SK-N-SH treated with all-trans-retinoic acid at 6 μM for 48 hours (cell line): ENCODE measurements at regions not wholly inside any gene's neighbourhood (a gene's known extent, or its start where the extent isn't known, plus 50 kb on each side); places are given as distances from the start of the nearest gene placed in this dataset.

Source experiments
- ATAC-seq: fragments of 200-7000 bp; cut with Tn5 transposase; 3 replicates; pipeline ENCODE4 v1.9.1; 2020; ENCODE audit warnings: mild to moderate bottlenecking, moderate library complexity
- ARNTL ChIP-seq: fragments of 450-650 bp; formaldehyde crosslinking; IDR thresholded peaks from 2 replicates; pipeline ENCODE4 v1.5.0; 2020; ENCODE audit warnings: low read depth, mild to moderate bottlenecking, moderate library complexity, borderline replicate concordance
- BACH2 ChIP-seq: fragments of 250-450 bp; sonication (Bioruptor Pico); IDR thresholded peaks from 2 replicates; pipeline ENCODE4 v1.9.0; 2021; ENCODE audit warnings: mild to moderate bottlenecking, borderline replicate concordance
- CSDC2 ChIP-seq: fragments of 250-450 bp; sonication (Bioruptor Pico); IDR thresholded peaks from 2 replicates; pipeline ENCODE4 v1.5.0; 2020; ENCODE audit warnings: mild to moderate bottlenecking, moderate library complexity
- ESRRG ChIP-seq: fragments of 250-450 bp; sonication (Bioruptor Pico); IDR thresholded peaks from 2 replicates; pipeline ENCODE4 v1.6.1; 2021; ENCODE audit warnings: mild to moderate bottlenecking
- ISL1 ChIP-seq: fragments of 250-450 bp; sonication (Bioruptor Pico); IDR thresholded peaks from 2 replicates; pipeline ENCODE4 v2.1.2; 2022; ENCODE audit warnings: mild to moderate bottlenecking, moderate library complexity
- OSR1 ChIP-seq: fragments of 250-450 bp; sonication (Bioruptor Pico); IDR thresholded peaks from 2 replicates; pipeline ENCODE4 v1.8.0; 2022; ENCODE audit warnings: moderate library complexity, mild to moderate bottlenecking, inconsistent platforms
- PPARA ChIP-seq: fragments of 250-450 bp; sonication (Bioruptor Pico); IDR thresholded peaks from 2 replicates; pipeline ENCODE4 v1.5.0; 2020; ENCODE audit warnings: mild to moderate bottlenecking, borderline replicate concordance
- RARB ChIP-seq: fragments of 250-450 bp; sonication (Bioruptor Pico); IDR thresholded peaks from 2 replicates; pipeline ENCODE4 v1.8.0; 2021; ENCODE audit warnings: mild to moderate bottlenecking, moderate library complexity
- SNAI2 ChIP-seq: fragments of 250-450 bp; sonication (Bioruptor Pico); IDR thresholded peaks from 2 replicates; pipeline ENCODE4 v1.5.0; 2020; ENCODE audit warnings: mild to moderate bottlenecking, moderate library complexity
- TCF4 ChIP-seq: fragments of 250-450 bp; sonication (Bioruptor Pico); IDR thresholded peaks from 2 replicates; pipeline ENCODE4 v1.8.0; 2021; ENCODE audit warnings: mild to moderate bottlenecking, moderate library complexity, borderline replicate concordance
- TOX ChIP-seq: fragments of 250-450 bp; sonication (Bioruptor Pico); IDR thresholded peaks from 2 replicates; pipeline ENCODE4 v1.8.0; 2021; ENCODE audit warnings: mild to moderate bottlenecking, moderate library complexity, borderline replicate concordance
- ZC3H10 ChIP-seq: fragments of 250-450 bp; sonication (Bioruptor Pico); IDR thresholded peaks from 2 replicates; pipeline ENCODE4 v1.5.1; 2021; ENCODE audit warnings: mild to moderate bottlenecking, moderate library complexity
- ZFP3 ChIP-seq: fragments of 250-450 bp; sonication (Bioruptor Pico); IDR thresholded peaks from 2 replicates; pipeline ENCODE4 v1.5.0; 2020; ENCODE audit warnings: mild to moderate bottlenecking, moderate library complexity
- ZFP30 ChIP-seq: fragments of 450-650 bp; formaldehyde crosslinking; IDR thresholded peaks from 2 replicates; pipeline ENCODE4 v1.5.0; 2022; ENCODE audit warnings: mild to moderate bottlenecking, moderate library complexity
- ZNF565 ChIP-seq: fragments of 450-650 bp; formaldehyde crosslinking; conservative IDR thresholded peaks from 2 replicates; pipeline ENCODE4 v1.5.0; 2020; ENCODE audit warnings: low read depth, mild to moderate bottlenecking, moderate library complexity
- ZNF70 ChIP-seq: fragments of 450-650 bp; formaldehyde crosslinking; IDR thresholded peaks from 2 replicates; pipeline ENCODE4 v1.5.0; 2020; ENCODE audit warnings: mild to moderate bottlenecking, moderate library complexity
- ZNF8 ChIP-seq: fragments of 450-650 bp; formaldehyde crosslinking; IDR thresholded peaks from 2 replicates; pipeline ENCODE4 v1.5.0; 2020; ENCODE audit warnings: mild to moderate bottlenecking, moderate library complexity
- TF ChIP-seq, protein P1 (sequence below): fragments of 250-450 bp; sonication (Bioruptor Pico); IDR thresholded peaks from 2 replicates; pipeline ENCODE4 v1.8.0; 2021; ENCODE audit warnings: low read depth, mild to moderate bottlenecking, moderate library complexity, borderline replicate concordance
- TF ChIP-seq, protein P2 (sequence below): fragments of 250-450 bp; sonication (Bioruptor Pico); IDR thresholded peaks from 2 replicates; pipeline ENCODE4 v1.5.0; 2020; ENCODE audit warnings: mild to moderate bottlenecking, moderate library complexity
- TF ChIP-seq, protein P3 (sequence below): fragments of 250-450 bp; sonication (Bioruptor Pico); IDR thresholded peaks from 2 replicates; pipeline ENCODE4 v1.5.1; 2020; ENCODE audit warnings: low read depth, mild to moderate bottlenecking, moderate library complexity
- TF ChIP-seq, protein P4 (sequence below): fragments of 250-450 bp; sonication (Bioruptor Pico); IDR thresholded peaks from 2 replicates; pipeline ENCODE4 v1.8.0; 2020; ENCODE audit warnings: mild to moderate bottlenecking, moderate library complexity, borderline replicate concordance
- TF ChIP-seq, protein P5 (sequence below): fragments of 250-450 bp; sonication (Bioruptor Pico); IDR thresholded peaks from 2 replicates; pipeline ENCODE4 v1.5.1; 2021; ENCODE audit warnings: mild to moderate bottlenecking, moderate library complexity

DNA sequence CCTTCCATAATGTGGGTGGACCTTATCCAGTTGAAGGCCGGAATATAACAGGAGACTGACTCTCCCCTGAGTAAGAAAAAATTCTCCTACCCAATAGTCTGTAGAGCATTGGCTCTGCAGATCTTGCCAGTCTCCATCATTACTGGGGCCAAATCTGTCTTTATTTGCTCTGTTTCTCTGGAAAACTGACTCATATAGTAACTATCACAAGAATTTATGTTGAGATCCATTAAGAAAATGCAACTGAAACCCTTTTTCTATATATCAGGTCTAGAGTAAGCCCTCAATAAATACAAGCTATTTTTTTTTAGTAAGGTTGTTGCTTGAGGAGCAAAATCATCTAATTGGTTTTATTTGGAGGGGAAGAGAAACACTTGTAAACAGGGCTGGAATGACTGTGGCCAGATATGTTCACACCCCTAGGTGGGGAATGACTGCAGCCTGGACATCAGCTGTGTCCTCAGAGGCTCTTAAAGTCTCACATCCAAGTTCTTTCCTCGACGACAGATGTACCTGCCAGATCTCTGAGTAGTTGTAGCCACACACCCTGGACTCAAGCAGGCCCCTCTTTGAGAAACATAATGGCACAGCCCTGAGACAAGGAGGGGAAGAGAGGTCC, 339.7 kb downstream of the TNS1 start:
- peak; percentile 69 for ATAC-seq

DNA sequence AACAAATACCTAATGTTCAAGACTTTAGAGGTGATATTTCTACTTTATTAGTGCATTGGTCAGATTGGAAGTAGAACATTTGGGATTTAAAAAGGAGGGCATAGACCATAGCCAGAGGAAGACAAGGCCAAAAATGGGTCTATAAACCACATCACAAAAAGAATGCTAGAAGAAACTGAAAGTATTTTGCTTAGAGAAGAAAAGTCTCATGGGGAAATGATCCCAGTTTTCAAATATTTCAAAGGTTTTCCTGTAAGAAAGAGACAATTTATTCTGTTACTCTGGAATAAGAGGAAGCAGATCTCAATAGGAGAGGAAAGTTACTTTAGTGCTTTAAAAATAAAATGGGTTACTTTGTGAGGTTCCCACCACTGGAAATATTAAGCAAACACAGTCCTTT, 341.4 kb downstream of the TNS1 start:
- no peak for ATAC-seq
- no peak for TF ChIP-seq ZNF70 (CRISPR knock-in tag)
- TF ChIP-seq, protein P1, sequence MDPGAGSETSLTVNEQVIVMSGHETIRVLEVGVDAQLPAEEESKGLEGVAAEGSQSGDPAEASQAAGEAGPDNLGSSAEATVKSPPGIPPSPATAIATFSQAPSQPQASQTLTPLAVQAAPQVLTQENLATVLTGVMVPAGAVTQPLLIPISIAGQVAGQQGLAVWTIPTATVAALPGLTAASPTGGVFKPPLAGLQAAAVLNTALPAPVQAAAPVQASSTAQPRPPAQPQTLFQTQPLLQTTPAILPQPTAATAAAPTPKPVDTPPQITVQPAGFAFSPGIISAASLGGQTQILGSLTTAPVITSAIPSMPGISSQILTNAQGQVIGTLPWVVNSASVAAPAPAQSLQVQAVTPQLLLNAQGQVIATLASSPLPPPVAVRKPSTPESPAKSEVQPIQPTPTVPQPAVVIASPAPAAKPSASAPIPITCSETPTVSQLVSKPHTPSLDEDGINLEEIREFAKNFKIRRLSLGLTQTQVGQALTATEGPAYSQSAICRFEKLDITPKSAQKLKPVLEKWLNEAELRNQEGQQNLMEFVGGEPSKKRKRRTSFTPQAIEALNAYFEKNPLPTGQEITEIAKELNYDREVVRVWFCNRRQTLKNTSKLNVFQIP (CRISPR knock-in tag) = no peak
- TF ChIP-seq OSR1 (CRISPR knock-in tag) = no peak
- TF ChIP-seq ESRRG (CRISPR knock-in tag) = no peak
- TF ChIP-seq ZFP30 = no peak
- no peak for TF ChIP-seq PPARA (CRISPR knock-in tag)
- no peak for TF ChIP-seq ZNF8
- TF ChIP-seq, protein P2, sequence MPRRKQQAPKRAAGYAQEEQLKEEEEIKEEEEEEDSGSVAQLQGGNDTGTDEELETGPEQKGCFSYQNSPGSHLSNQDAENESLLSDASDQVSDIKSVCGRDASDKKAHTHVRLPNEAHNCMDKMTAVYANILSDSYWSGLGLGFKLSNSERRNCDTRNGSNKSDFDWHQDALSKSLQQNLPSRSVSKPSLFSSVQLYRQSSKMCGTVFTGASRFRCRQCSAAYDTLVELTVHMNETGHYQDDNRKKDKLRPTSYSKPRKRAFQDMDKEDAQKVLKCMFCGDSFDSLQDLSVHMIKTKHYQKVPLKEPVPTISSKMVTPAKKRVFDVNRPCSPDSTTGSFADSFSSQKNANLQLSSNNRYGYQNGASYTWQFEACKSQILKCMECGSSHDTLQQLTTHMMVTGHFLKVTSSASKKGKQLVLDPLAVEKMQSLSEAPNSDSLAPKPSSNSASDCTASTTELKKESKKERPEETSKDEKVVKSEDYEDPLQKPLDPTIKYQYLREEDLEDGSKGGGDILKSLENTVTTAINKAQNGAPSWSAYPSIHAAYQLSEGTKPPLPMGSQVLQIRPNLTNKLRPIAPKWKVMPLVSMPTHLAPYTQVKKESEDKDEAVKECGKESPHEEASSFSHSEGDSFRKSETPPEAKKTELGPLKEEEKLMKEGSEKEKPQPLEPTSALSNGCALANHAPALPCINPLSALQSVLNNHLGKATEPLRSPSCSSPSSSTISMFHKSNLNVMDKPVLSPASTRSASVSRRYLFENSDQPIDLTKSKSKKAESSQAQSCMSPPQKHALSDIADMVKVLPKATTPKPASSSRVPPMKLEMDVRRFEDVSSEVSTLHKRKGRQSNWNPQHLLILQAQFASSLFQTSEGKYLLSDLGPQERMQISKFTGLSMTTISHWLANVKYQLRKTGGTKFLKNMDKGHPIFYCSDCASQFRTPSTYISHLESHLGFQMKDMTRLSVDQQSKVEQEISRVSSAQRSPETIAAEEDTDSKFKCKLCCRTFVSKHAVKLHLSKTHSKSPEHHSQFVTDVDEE = no peak
- TF ChIP-seq ZNF565 (CRISPR knock-in tag) = no peak

More for the DNA sequence above, 339.7 kb downstream of the TNS1 start:
- TF ChIP-seq, protein P1 (CRISPR knock-in tag) = no peak
- TF ChIP-seq BACH2 (no peak), ZFP30 (no peak), ZNF70 (CRISPR knock-in tag) (no peak), ARNTL (CRISPR knock-in tag) (no peak), SNAI2 (CRISPR knock-in tag) (no peak), TCF4 (CRISPR knock-in tag) (no peak), PPARA (CRISPR knock-in tag) (no peak), ZC3H10 (CRISPR knock-in tag) (no peak), ISL1 (no peak)
- TF ChIP-seq, protein P3, sequence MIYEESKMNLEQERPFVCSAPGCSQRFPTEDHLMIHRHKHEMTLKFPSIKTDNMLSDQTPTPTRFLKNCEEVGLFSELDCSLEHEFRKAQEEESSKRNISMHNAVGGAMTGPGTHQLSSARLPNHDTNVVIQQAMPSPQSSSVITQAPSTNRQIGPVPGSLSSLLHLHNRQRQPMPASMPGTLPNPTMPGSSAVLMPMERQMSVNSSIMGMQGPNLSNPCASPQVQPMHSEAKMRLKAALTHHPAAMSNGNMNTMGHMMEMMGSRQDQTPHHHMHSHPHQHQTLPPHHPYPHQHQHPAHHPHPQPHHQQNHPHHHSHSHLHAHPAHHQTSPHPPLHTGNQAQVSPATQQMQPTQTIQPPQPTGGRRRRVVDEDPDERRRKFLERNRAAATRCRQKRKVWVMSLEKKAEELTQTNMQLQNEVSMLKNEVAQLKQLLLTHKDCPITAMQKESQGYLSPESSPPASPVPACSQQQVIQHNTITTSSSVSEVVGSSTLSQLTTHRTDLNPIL (CRISPR knock-in tag) = no peak
- TF ChIP-seq, protein P2 = no peak

DNA sequence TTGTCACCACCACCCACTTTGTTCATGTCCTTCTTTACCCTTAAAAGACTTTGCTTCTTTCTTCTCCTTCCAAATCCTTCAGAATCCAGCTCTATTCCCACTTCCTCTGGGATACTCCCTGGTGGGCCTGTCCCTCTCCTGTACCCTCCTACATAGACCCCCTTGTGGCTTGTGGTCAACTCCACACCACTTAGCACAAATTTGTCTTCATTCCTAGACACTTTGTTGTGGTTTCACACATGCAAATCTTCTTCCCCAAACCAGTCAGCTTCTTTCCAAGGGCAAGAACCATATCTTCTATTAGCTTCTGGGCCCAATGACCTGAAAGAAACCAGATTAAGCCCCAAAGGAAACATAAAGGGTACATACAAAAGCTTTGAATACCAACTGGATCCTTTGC, 342.4 kb downstream of the TNS1 start:
- no peak for ATAC-seq
- TF ChIP-seq CSDC2 (CRISPR knock-in tag) = no peak
- TF ChIP-seq BACH2 = no peak
- TF ChIP-seq, protein P4, sequence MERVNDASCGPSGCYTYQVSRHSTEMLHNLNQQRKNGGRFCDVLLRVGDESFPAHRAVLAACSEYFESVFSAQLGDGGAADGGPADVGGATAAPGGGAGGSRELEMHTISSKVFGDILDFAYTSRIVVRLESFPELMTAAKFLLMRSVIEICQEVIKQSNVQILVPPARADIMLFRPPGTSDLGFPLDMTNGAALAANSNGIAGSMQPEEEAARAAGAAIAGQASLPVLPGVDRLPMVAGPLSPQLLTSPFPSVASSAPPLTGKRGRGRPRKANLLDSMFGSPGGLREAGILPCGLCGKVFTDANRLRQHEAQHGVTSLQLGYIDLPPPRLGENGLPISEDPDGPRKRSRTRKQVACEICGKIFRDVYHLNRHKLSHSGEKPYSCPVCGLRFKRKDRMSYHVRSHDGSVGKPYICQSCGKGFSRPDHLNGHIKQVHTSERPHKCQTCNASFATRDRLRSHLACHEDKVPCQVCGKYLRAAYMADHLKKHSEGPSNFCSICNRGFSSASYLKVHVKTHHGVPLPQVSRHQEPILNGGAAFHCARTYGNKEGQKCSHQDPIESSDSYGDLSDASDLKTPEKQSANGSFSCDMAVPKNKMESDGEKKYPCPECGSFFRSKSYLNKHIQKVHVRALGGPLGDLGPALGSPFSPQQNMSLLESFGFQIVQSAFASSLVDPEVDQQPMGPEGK = no peak
- TF ChIP-seq RARB (CRISPR knock-in tag) = no peak
- TF ChIP-seq, protein P5, sequence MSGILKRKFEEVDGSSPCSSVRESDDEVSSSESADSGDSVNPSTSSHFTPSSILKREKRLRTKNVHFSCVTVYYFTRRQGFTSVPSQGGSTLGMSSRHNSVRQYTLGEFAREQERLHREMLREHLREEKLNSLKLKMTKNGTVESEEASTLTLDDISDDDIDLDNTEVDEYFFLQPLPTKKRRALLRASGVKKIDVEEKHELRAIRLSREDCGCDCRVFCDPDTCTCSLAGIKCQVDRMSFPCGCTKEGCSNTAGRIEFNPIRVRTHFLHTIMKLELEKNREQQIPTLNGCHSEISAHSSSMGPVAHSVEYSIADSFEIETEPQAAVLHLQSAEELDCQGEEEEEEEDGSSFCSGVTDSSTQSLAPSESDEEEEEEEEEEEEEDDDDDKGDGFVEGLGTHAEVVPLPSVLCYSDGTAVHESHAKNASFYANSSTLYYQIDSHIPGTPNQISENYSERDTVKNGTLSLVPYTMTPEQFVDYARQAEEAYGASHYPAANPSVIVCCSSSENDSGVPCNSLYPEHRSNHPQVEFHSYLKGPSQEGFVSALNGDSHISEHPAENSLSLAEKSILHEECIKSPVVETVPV = no peak
- TF ChIP-seq TOX (CRISPR knock-in tag) = no peak
- no peak for TF ChIP-seq ZNF70 (CRISPR knock-in tag)
- TF ChIP-seq ZFP3 (CRISPR knock-in tag) = no peak
- no peak for TF ChIP-seq ESRRG (CRISPR knock-in tag)
